GM12878 (cell line): ENCODE measurements at regions not wholly inside any gene's neighbourhood (a gene's known extent, or its start where the extent isn't known, plus 50 kb on each side); places are given as distances from the start of the nearest gene placed in this dataset.

Experiments
- ATAC-seq: fragments of 200-7000 bp; cut with Tn5 transposase; 3 replicates; pipeline ENCODE4 v1.9.1; 2020; ENCODE audit warnings: mild to moderate bottlenecking, moderate library complexity
- BruUV-seq: library from RNA; stranded (reverse); fragments of 400-500 nt; replicated peaks from 2 replicates; lab custom pipeline; 2021; lab: Mats Ljungman, UMichigan
- CTCF ChIA-PET: fragments of 300-600 bp; sonication (Branson Sonifier 250); formaldehyde crosslinking; extraction: SDS; loops from one replicate; lab custom pipeline; 2021; ENCODE audit warnings: inconsistent platforms; lab: Yijun Ruan, JAX
- POLR2A ChIA-PET: fragments of 350-600 bp; formaldehyde crosslinking; extraction: SDS; loops from one replicate; lab custom pipeline; 2021; ENCODE audit warnings: inconsistent platforms; lab: Charles Lee
- RAD21 ChIA-PET: fragments of 300-600 bp; sonication (Branson Sonifier 250); formaldehyde crosslinking; loops from one replicate; lab custom pipeline; 2023; ENCODE audit warnings: antibody characterized with exemption; ENCODE audit not compliant: unreplicated experiment; lab: Charles Lee
- SMC1A ChIA-PET: fragments of 300-600 bp; sonication (Branson Sonifier 250); formaldehyde crosslinking; loops from one replicate; lab custom pipeline; 2023; ENCODE audit not compliant: unreplicated experiment, uncharacterized antibody; lab: Charles Lee
- DNase-seq: peaks from one replicate; pipeline ENCODE4 v3.0.0-alpha.2; 2011; ENCODE audit warnings: low read depth, low spot score
- FAIRE-seq: peaks from 3 replicates; lab custom pipeline; 2011; peaks lifted over from hg19 to GRCh38; lab: Jason Lieb, UNC
- H2AFZ ChIP-seq: 2 replicates; pipeline ENCODE4 v1.6.0; 2011; ENCODE audit warnings: low read depth, low read length, control low read depth; ENCODE audit not compliant: control insufficient read depth
- H3K27ac ChIP-seq: 2 replicates; pipeline ENCODE4 v1.5.1; 2011; ENCODE audit warnings: control low read depth; ENCODE audit not compliant: control insufficient read depth, insufficient read depth
- H3K27me3 ChIP-seq, 2 experiments: replicated peaks in 1 of 2; 2 replicates each; pipeline versions ENCODE4 v1.6.0 to v1.6.1; 2011; ENCODE audit warnings: low read length in 1 of 2; ENCODE audit not compliant: control insufficient read depth in 2 of 2, insufficient read depth in 2 of 2
- H3K36me3 ChIP-seq, 2 experiments: 2 replicates each; pipeline ENCODE4 v1.5.1; 2011; ENCODE audit warnings: low read length in 1 of 2; ENCODE audit not compliant: control insufficient read depth in 2 of 2, insufficient read depth in 2 of 2
- H3K4me1 ChIP-seq: 2 replicates; pipeline ENCODE4 v1.6.1; 2011; ENCODE audit warnings: mild to moderate bottlenecking, low read length, moderate library complexity, mixed read lengths; ENCODE audit not compliant: control insufficient read depth, insufficient read depth
- H3K4me2 ChIP-seq: 2 replicates; pipeline ENCODE4 v1.6.0; 2011; ENCODE audit warnings: control low read depth; ENCODE audit not compliant: control insufficient read depth, insufficient read depth
- H3K4me3 ChIP-seq: fragments of 200-600 bp; sonication (generic); 2 replicates; pipeline ENCODE4 v1.5.1; 2016
- H3K79me2 ChIP-seq: 2 replicates; pipeline ENCODE4 v1.6.0; 2011; ENCODE audit warnings: low read length; ENCODE audit not compliant: control insufficient read depth, insufficient read depth
- H3K9ac ChIP-seq: 2 replicates; pipeline ENCODE4 v1.8.0; 2011; ENCODE audit warnings: low read length, control low read depth, mixed read lengths; ENCODE audit not compliant: control insufficient read depth, insufficient read depth
- H3K9me3 ChIP-seq: replicated peaks from 3 replicates; pipeline ENCODE4 v1.5.1; 2011; ENCODE audit warnings: mild to moderate bottlenecking, low read length; ENCODE audit not compliant: control insufficient read depth, insufficient read depth
- H4K20me1 ChIP-seq: 2 replicates; pipeline ENCODE4 v1.6.0; 2011; ENCODE audit not compliant: control insufficient read depth, insufficient read depth
- CREB1 ChIP-seq: IDR thresholded peaks from 2 replicates; pipeline ENCODE4 v1.6.1; 2012; ENCODE audit warnings: low read depth, mild to moderate bottlenecking, inconsistent platforms
- EED ChIP-seq: sonication (generic); IDR thresholded peaks from 2 replicates; pipeline ENCODE4 v1.6.1; 2016; ENCODE audit warnings: antibody characterized with exemption, low read depth
- KAT2A ChIP-seq: conservative IDR thresholded peaks from 2 replicates; pipeline ENCODE4 v1.6.1; 2011; ENCODE audit warnings: low read depth, low read length; ENCODE audit not compliant: control insufficient read depth
- NFYB ChIP-seq: IDR thresholded peaks from 2 replicates; pipeline ENCODE4 v1.6.1; 2011; ENCODE audit warnings: low read depth, mild to moderate bottlenecking, low read length, improper control_type of control experiment, moderate library complexity; ENCODE audit not compliant: insufficient read depth
- NRF1 ChIP-seq: conservative IDR thresholded peaks from 2 replicates; pipeline ENCODE4 v1.6.1; 2011; ENCODE audit warnings: mild to moderate bottlenecking, low read depth, low read length, improper control_type of control experiment
- RB1 ChIP-seq: fragments of 450-650 bp; formaldehyde crosslinking; IDR thresholded peaks from 2 replicates; pipeline ENCODE4 v1.6.1; 2017; ENCODE audit warnings: mild to moderate bottlenecking, borderline replicate concordance
- TARDBP ChIP-seq: IDR thresholded peaks from 2 replicates; pipeline ENCODE4 v1.6.1; 2016; ENCODE audit warnings: borderline replicate concordance
- ZNF274 ChIP-seq: IDR thresholded peaks from one replicate; pipeline ENCODE4 v1.8.0; 2011; ENCODE audit not compliant: insufficient read length, insufficient read depth
- ZNF622 ChIP-seq: fragments of 450-650 bp; IDR thresholded peaks from 2 replicates; pipeline ENCODE4 v1.6.1; 2017; ENCODE audit warnings: mild to moderate bottlenecking, inconsistent platforms
- WGBS: methylation state at CpG from one replicate; pipeline ENCODE4 v1.1.6; 2016; ENCODE audit warnings: low lambda C conversion rate; ENCODE audit not compliant: insufficient replicate concordance, insufficient coverage; ENCODE audit errors: missing lambda C conversion rate; 5-methylcytosine and 5-hydroxymethylcytosine counted together
- in situ Hi-C: fragments of 300-500 bp; cut with MboI; formaldehyde crosslinking; loops from 9 replicates; pipeline ENCODE4 v1.14.3; 2018; ENCODE audit warnings: mixed read lengths
- intact Hi-C: fragments of 100-400 bp; cut with micrococcal nuclease; formaldehyde crosslinking; loops from one replicate; pipeline ENCODE4 v1.14.2; 2022; ENCODE audit not compliant: unreplicated experiment
- TF ChIP-seq, protein P1 (sequence below): fragments of 450-650 bp; formaldehyde crosslinking; IDR thresholded peaks from 2 replicates; pipeline ENCODE4 v1.5.0; 2022; ENCODE audit warnings: mild to moderate bottlenecking, missing genetic modification characterization
- TF ChIP-seq, protein P2 (sequence below): IDR thresholded peaks from 2 replicates; pipeline ENCODE4 v1.6.1; 2011; ENCODE audit warnings: borderline replicate concordance, low read depth, mild to moderate bottlenecking, moderate library complexity, low read length; ENCODE audit not compliant: insufficient read depth, poor library complexity, severe bottlenecking
- TF ChIP-seq, protein P3 (sequence below): IDR thresholded peaks from 2 replicates; pipeline ENCODE4 v1.6.1; 2012; ENCODE audit warnings: low read depth, low read length, improper control_type of control experiment

DNA sequence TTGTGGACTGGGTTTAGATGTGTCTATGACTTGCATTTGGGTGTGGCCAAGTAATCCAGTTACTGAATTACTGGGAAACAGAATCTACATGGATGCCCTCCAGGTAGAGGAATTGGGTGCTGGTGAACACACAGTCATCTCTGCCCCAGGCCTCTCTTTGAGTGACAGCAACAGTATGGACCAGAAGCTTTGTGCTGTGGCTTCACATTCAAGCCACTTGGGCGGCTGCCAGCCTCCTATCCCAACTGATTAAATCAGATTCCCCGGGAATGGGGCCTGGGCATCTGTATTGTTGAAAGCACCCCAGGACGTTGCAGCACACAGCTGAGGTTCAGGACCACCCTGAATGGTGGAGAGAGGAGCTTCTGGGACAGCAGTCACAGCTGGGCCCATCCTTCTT is 144.6 kb downstream of the DHX35 start:
- intact Hi-C loops, result no loop called here

More for the DNA sequence above, 144.6 kb downstream of the DHX35 start:
- H3K9ac ChIP-seq, result no peak overlapping the region
- no peaks in the 10 kb centered on the region for H4K20me1 ChIP-seq
- 0% methylated on average over 3 of the region's 3 CpGs for whole genome bisulfite sequencing
- no peak overlapping the region for H3K4me3 ChIP-seq
- no peak overlapping the region for H3K4me2 ChIP-seq
- H3K27me3 ChIP-seq, result peaks cover 0 to 2% of the 10 kb centered on the region in 2 experiments; a peak in 1 of 4 replicates
- H2AFZ ChIP-seq, result no peak overlapping the region
- in situ Hi-C loops, result no loop called here
- no peak for DNase-seq
- H3K9me3 ChIP-seq, result no peaks in the 10 kb centered on the region; the same call in 2 of the 3 replicates
- FAIRE-seq, result no peak
- TF ChIP-seq TARDBP (no peak), NFYB (no peak), NRF1 (no peak), RB1 (no peak), KAT2A (no peak), ZNF622 (no peak), EED (no peak), CREB1 (no peak), ZNF274 (no peak)
- TF ChIP-seq, protein P1, sequence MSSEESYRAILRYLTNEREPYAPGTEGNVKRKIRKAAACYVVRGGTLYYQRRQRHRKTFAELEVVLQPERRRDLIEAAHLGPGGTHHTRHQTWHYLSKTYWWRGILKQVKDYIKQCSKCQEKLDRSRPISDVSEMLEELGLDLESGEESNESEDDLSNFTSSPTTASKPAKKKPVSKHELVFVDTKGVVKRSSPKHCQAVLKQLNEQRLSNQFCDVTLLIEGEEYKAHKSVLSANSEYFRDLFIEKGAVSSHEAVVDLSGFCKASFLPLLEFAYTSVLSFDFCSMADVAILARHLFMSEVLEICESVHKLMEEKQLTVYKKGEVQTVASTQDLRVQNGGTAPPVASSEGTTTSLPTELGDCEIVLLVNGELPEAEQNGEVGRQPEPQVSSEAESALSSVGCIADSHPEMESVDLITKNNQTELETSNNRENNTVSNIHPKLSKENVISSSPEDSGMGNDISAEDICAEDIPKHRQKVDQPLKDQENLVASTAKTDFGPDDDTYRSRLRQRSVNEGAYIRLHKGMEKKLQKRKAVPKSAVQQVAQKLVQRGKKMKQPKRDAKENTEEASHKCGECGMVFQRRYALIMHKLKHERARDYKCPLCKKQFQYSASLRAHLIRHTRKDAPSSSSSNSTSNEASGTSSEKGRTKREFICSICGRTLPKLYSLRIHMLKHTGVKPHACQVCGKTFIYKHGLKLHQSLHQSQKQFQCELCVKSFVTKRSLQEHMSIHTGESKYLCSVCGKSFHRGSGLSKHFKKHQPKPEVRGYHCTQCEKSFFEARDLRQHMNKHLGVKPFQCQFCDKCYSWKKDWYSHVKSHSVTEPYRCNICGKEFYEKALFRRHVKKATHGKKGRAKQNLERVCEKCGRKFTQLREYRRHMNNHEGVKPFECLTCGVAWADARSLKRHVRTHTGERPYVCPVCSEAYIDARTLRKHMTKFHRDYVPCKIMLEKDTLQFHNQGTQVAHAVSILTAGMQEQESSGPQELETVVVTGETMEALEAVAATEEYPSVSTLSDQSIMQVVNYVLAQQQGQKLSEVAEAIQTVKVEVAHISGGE (CRISPR knock-in tag), result no peak
- TF ChIP-seq, protein P2, sequence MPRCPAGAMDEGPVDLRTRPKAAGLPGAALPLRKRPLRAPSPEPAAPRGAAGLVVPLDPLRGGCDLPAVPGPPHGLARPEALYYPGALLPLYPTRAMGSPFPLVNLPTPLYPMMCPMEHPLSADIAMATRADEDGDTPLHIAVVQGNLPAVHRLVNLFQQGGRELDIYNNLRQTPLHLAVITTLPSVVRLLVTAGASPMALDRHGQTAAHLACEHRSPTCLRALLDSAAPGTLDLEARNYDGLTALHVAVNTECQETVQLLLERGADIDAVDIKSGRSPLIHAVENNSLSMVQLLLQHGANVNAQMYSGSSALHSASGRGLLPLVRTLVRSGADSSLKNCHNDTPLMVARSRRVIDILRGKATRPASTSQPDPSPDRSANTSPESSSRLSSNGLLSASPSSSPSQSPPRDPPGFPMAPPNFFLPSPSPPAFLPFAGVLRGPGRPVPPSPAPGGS, result no peak
- TF ChIP-seq, protein P3, sequence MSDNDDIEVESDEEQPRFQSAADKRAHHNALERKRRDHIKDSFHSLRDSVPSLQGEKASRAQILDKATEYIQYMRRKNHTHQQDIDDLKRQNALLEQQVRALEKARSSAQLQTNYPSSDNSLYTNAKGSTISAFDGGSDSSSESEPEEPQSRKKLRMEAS, result no peak
- TF ChIP-seq, all 136 proteins: peak for 0
- ChIA-PET RAD21 (no interaction called here), POLR2A (no interaction called here), CTCF (interaction anchor here (1.5 kb wide), 1 partner anchor 11 kb away, joined by 4 read pairs; no protein-coding TSS in a partner anchor), SMC1A (interaction anchor here (1.3 kb wide), 1 partner anchor 55 kb away, joined by 3 read pairs; no protein-coding TSS in a partner anchor)
- no peak for ATAC-seq
- Histone ChIP-seq H3K4me1 (peaks cover 5% of the 10 kb centered on the region; the same call in 1 of the 2 replicates), H3K36me3 (no peaks in the 10 kb centered on the region), H3K27ac (no peak overlapping the region), H3K79me2 (no peaks in the 10 kb centered on the region)
- no TSS peak for BruUV-seq
